H1 (cell line): ENCODE measurements at regions not wholly inside any gene's neighbourhood (a gene's known extent, or its start where the extent isn't known, plus 50 kb on each side); places are given as distances from the start of the nearest gene placed in this dataset.

Source experiments
- CTCF ChIA-PET: fragments of 300-600 bp; sonication (Branson Sonifier 250); formaldehyde crosslinking; loops from one replicate; lab custom pipeline; 2021; ENCODE audit not compliant: partially characterized antibody; lab: Charles Lee
- POLR2A ChIA-PET: fragments of 300-600 bp; sonication (Branson Sonifier 250); formaldehyde crosslinking; loops from one replicate; lab custom pipeline; 2021; ENCODE audit warnings: inconsistent platforms; ENCODE audit not compliant: partially characterized antibody; lab: Charles Lee
- DNase-seq, 2 experiments: peaks; one replicate each; pipeline versions ENCODE4 v3.0.0 to v3.0.0-alpha.2; 2010 to 2022; ENCODE audit warnings: low spot score in 2 of 2, low read depth in 1 of 2, mixed read lengths in 1 of 2
- FAIRE-seq: peaks from 2 replicates; lab custom pipeline; 2011; peaks lifted over from hg19 to GRCh38; lab: Jason Lieb, UNC
- H2AFZ ChIP-seq: 2 replicates; pipeline ENCODE4 v1.8.1; 2012; ENCODE audit warnings: low read length, inconsistent platforms
- H2AK5ac ChIP-seq: 2 replicates; pipeline ENCODE4 v1.6.1; 2013; ENCODE audit warnings: low read depth, low read length
- H2BK120ac ChIP-seq: replicated peaks from 2 replicates; pipeline ENCODE3; 2013; ENCODE audit warnings: low read depth, low read length, inconsistent platforms
- H2BK12ac ChIP-seq: 2 replicates; pipeline ENCODE4 v1.6.1; 2013; ENCODE audit warnings: low read depth, low read length
- H2BK15ac ChIP-seq: 2 replicates; pipeline ENCODE4 v1.6.1; 2013; ENCODE audit warnings: low read length
- H2BK20ac ChIP-seq: 2 replicates; pipeline ENCODE4 v1.6.1; 2013; ENCODE audit warnings: low read length
- H2BK5ac ChIP-seq: 2 replicates; pipeline ENCODE4 v1.6.1; 2013; ENCODE audit warnings: low read depth, low read length
- H3K14ac ChIP-seq: 2 replicates; pipeline ENCODE4 v1.6.1; 2013; ENCODE audit warnings: inconsistent platforms; ENCODE audit not compliant: insufficient read length
- H3K18ac ChIP-seq: 2 replicates; pipeline ENCODE4 v1.6.1; 2013; ENCODE audit warnings: low read length; ENCODE audit errors: extremely low read depth
- H3K23ac ChIP-seq: 2 replicates; pipeline ENCODE4 v1.6.1; 2013; ENCODE audit warnings: inconsistent platforms; ENCODE audit not compliant: insufficient read length
- H3K23me2 ChIP-seq: 2 replicates; pipeline ENCODE4 v1.6.1; 2013; ENCODE audit warnings: low read depth, low read length
- H3K27ac ChIP-seq: 2 replicates; pipeline ENCODE4 v1.6.1; 2011; ENCODE audit warnings: low read depth, low read length, inconsistent platforms
- H3K27me3 ChIP-seq, 4 experiments: replicated peaks in 1 of 4; 1 replicate in 1 of 4; 2 replicates in 3 of 4; pipeline versions ENCODE4 v1.6.1 to v1.8.1; 2011 to 2013; ENCODE audit warnings: low read length in 3 of 4, mild to moderate bottlenecking in 3 of 4, inconsistent platforms in 2 of 4, mixed read lengths in 2 of 4, moderate library complexity in 1 of 4; ENCODE audit not compliant: control insufficient read depth in 3 of 4, insufficient read depth in 3 of 4; ENCODE audit errors: extremely low read depth in 1 of 4
- H3K36me3 ChIP-seq, 4 experiments: 2 replicates each; pipeline versions ENCODE4 v1.6.1 to v1.8.1; 2011 to 2013; ENCODE audit warnings: mild to moderate bottlenecking in 4 of 4, low read length in 3 of 4, moderate library complexity in 2 of 4, control low read depth in 1 of 4, inconsistent platforms in 1 of 4; ENCODE audit not compliant: insufficient read depth in 4 of 4, control insufficient read depth in 2 of 4
- H3K4ac ChIP-seq: replicated peaks from 2 replicates; pipeline ENCODE3; 2013; ENCODE audit warnings: low read length, low read depth, mixed read lengths, inconsistent platforms; ENCODE audit not compliant: insufficient read length
- H3K4me1 ChIP-seq, 4 experiments: replicated peaks in 1 of 4; 1 replicate in 1 of 4; 2 replicates in 3 of 4; pipeline versions ENCODE4 v1.6.1 to v1.8.1; 2011 to 2013; ENCODE audit warnings: low read length in 3 of 4, inconsistent platforms in 2 of 4, mixed read lengths in 1 of 4; ENCODE audit not compliant: insufficient read depth in 4 of 4, control insufficient read depth in 3 of 4
- H3K4me2 ChIP-seq, 2 experiments: 2 replicates each; pipeline versions ENCODE4 v1.6.1 to v1.8.1; 2011 to 2013; ENCODE audit warnings: low read depth in 2 of 2, low read length in 2 of 2, control low read depth in 1 of 2, inconsistent platforms in 1 of 2, mild to moderate bottlenecking in 1 of 2; ENCODE audit not compliant: insufficient read depth in 1 of 2
- H3K4me3 ChIP-seq, 4 experiments: fragments of 200-600, 300-600 bp in 1 of 4; sonication (generic), shearing (Covaris generic), sonication (Bioruptor Twin) in 1 of 4; 2 replicates each; pipeline versions ENCODE4 v1.5.1 to v1.8.1; 2011 to 2016; ENCODE audit warnings: low read length in 4 of 4, low read depth in 3 of 4, control low read depth in 2 of 4, inconsistent platforms in 2 of 4, mild to moderate bottlenecking in 2 of 4, mixed read lengths in 1 of 4, moderate library complexity in 1 of 4; ENCODE audit not compliant: insufficient read depth in 2 of 4; ENCODE audit errors: extremely low read depth in 1 of 4
- H3K56ac ChIP-seq: replicated peaks from 2 replicates; pipeline ENCODE3; 2013; ENCODE audit warnings: low read depth, mild to moderate bottlenecking, mixed read lengths, low read length, inconsistent platforms; ENCODE audit not compliant: insufficient read length
- H3K79me1 ChIP-seq: 2 replicates; pipeline ENCODE4 v1.6.1; 2013; ENCODE audit warnings: low read depth, low read length, control low read depth
- H3K79me2 ChIP-seq, 2 experiments: 2 replicates each; pipeline versions ENCODE4 v1.6.1 to v1.8.1; 2012 to 2013; ENCODE audit warnings: low read length in 2 of 2, mild to moderate bottlenecking in 2 of 2, inconsistent platforms in 1 of 2; ENCODE audit not compliant: insufficient read depth in 2 of 2, control insufficient read depth in 1 of 2
- H3K9ac ChIP-seq, 4 experiments: replicated peaks in 1 of 4; 1 replicate in 1 of 4; 2 replicates in 3 of 4; pipeline versions ENCODE4 v1.6.1 to v1.8.1; 2011 to 2013; ENCODE audit warnings: low read depth in 3 of 4, low read length in 3 of 4, control low read depth in 2 of 4, mild to moderate bottlenecking in 2 of 4, moderate library complexity in 2 of 4, inconsistent platforms in 1 of 4; ENCODE audit errors: extremely low read depth in 1 of 4
- H3K9me3 ChIP-seq, 2 experiments: 2 replicates each; pipeline versions ENCODE4 v1.6.1 to v1.8.1; 2012 to 2013; ENCODE audit warnings: mild to moderate bottlenecking in 2 of 2, moderate library complexity in 2 of 2, control low read depth in 1 of 2, inconsistent platforms in 1 of 2, low read depth in 1 of 2, low read length in 1 of 2, mixed read lengths in 1 of 2; ENCODE audit not compliant: insufficient read depth in 2 of 2
- H4K20me1 ChIP-seq, 2 experiments: replicated peaks in 1 of 2; 2 replicates each; pipeline versions ENCODE3 to v1.8.1; 2011 to 2013; ENCODE audit warnings: inconsistent platforms in 2 of 2, low read length in 2 of 2, mild to moderate bottlenecking in 1 of 2; ENCODE audit not compliant: insufficient read depth in 2 of 2, control insufficient read depth in 1 of 2
- H4K5ac ChIP-seq: 2 replicates; pipeline ENCODE4 v1.6.1; 2013; ENCODE audit warnings: low read length, low read depth, mixed read lengths, inconsistent platforms; ENCODE audit not compliant: insufficient read length
- H4K8ac ChIP-seq: 2 replicates; pipeline ENCODE4 v1.8.0; 2013; ENCODE audit warnings: mild to moderate bottlenecking, moderate library complexity, low read length, inconsistent platforms; ENCODE audit not compliant: insufficient read depth; ENCODE audit errors: extremely low read depth
- H4K91ac ChIP-seq: replicated peaks from 2 replicates; pipeline ENCODE3; 2013; ENCODE audit warnings: low read length, mixed read lengths, inconsistent platforms; ENCODE audit not compliant: insufficient read length
- CTBP2 ChIP-seq: IDR thresholded peaks from 2 replicates; pipeline ENCODE4 v1.7.0; 2011; ENCODE audit warnings: borderline replicate concordance, mild to moderate bottlenecking, moderate library complexity, mixed read lengths, low read length; ENCODE audit not compliant: insufficient read depth, insufficient read length
- MAX ChIP-seq: IDR thresholded peaks from 2 replicates; pipeline ENCODE4 v1.6.1; 2012; ENCODE audit warnings: inconsistent platforms
- TAF7 ChIP-seq: optimal IDR thresholded peaks from 2 replicates; pipeline ENCODE3; 2011; ENCODE audit warnings: low read depth, mild to moderate bottlenecking, inconsistent platforms, low read length, moderate library complexity, borderline replicate concordance
- WGBS, 2 experiments: shearing (Covaris generic) in 1 of 2; methylation state at CpG; one replicate each; pipeline versions ENCODE4 v1.1.6 to v1.1.7; 2013 to 2015; ENCODE audit warnings: low lambda C conversion rate in 2 of 2, mixed read lengths in 2 of 2, inconsistent platforms in 1 of 2, low coverage in 1 of 2, missing lambda C conversion rate in 1 of 2; ENCODE audit not compliant: insufficient replicate concordance in 2 of 2, insufficient coverage in 1 of 2, insufficient read length in 1 of 2; ENCODE audit errors: extremely low coverage in 1 of 2, missing lambda C conversion rate in 1 of 2; 5-methylcytosine and 5-hydroxymethylcytosine counted together

GRCh38 chr17:62868723-62869122 lies 60.6 kb upstream of the MARCHF10 start:
- H3K4me3 ChIP-seq, result no peak overlapping the region
- no peak overlapping the region; the same call in 1 of the 2 replicates for H2BK12ac ChIP-seq
- H3K23ac ChIP-seq, result no peak overlapping the region
- H3K27ac ChIP-seq, result no peak overlapping the region
- no peaks in the 10 kb centered on the region for H3K79me1 ChIP-seq
- H2BK5ac ChIP-seq, result no peak overlapping the region
- no peak overlapping the region for H2AK5ac ChIP-seq
- H3K56ac ChIP-seq, result no peak overlapping the region
- POLR2A ChIA-PET, result no interaction called here
- no peak overlapping the region for H2BK120ac ChIP-seq
- no peak overlapping the region for H2BK15ac ChIP-seq
- WGBS, 2 experiments, result 93% methylated on average over 2 of the region's 2 CpGs; no CpG with 5 or more reads in 1 of the 2 experiments
- no peak overlapping the region for H3K14ac ChIP-seq
- H3K9ac ChIP-seq, result no peak overlapping the region
- no peak overlapping the region for H3K4ac ChIP-seq
- H4K8ac ChIP-seq, result no peak overlapping the region
- H4K5ac ChIP-seq, result no peak overlapping the region
- H3K27me3 ChIP-seq, result no peaks in the 10 kb centered on the region
- no peak overlapping the region for H3K4me2 ChIP-seq
- H3K23me2 ChIP-seq, result no peaks in the 10 kb centered on the region; the same call in 1 of the 2 replicates
- H3K4me1 ChIP-seq, result peaks cover 0 to 17% (median 7%) of the 10 kb centered on the region in 4 experiments; a peak in 5 of 7 replicates
- H2BK20ac ChIP-seq, result no peak overlapping the region
- peak overlapping the region; percentile 84; the same call in 1 of the 2 replicates for H2AFZ ChIP-seq
- H3K18ac ChIP-seq, result no peak overlapping the region
- no peaks in the 10 kb centered on the region for H3K36me3 ChIP-seq
- FAIRE-seq (no peak), DNase-seq (no peak)
- H3K79me2 ChIP-seq, result no peaks in the 10 kb centered on the region
- no peaks in the 10 kb centered on the region for H3K9me3 ChIP-seq
- H4K20me1 ChIP-seq, result no peaks in the 10 kb centered on the region
- no peak overlapping the region for H4K91ac ChIP-seq
- CTCF ChIA-PET, result interaction anchor here (1.5 kb wide), 1 partner anchor 67 kb away, joined by 3 read pairs; no protein-coding TSS in a partner anchor
- TF ChIP-seq TAF7, result no peak
- no peak for TF ChIP-seq CTBP2
- TF ChIP-seq MAX, result no peak
